Muscle of leg (tissue), 3 donors: ENCODE measurements at regions not wholly inside any gene's neighbourhood (a gene's known extent, or its start where the extent isn't known, plus 50 kb on each side); places are given as distances from the start of the nearest gene placed in this dataset.
A peak's percentile ranks its signal among the peaks of the same experiment; 100 is the strongest.
"Not testable (repeated sequence)": the region's sequence is repeated elsewhere in the genome, so short reads cannot be mapped to it uniquely, and the experiment has no call there.

Experiments used
- DNase-seq: peaks from one replicate; pipeline ENCODE4 v3.0.0; 2013
- H3K27ac ChIP-seq: one replicate; pipeline ENCODE4 v1.5.1; 2013; ENCODE audit warnings: mild to moderate bottlenecking, low read length, control low read depth
- H3K27me3 ChIP-seq: one replicate; pipeline ENCODE4 v1.6.1; 2013; ENCODE audit warnings: low read length; ENCODE audit not compliant: control insufficient read depth, insufficient read depth
- H3K36me3 ChIP-seq: one replicate; pipeline ENCODE4 v1.6.1; 2013; ENCODE audit warnings: low read length; ENCODE audit not compliant: control insufficient read depth, insufficient read depth
- H3K4me1 ChIP-seq: one replicate; pipeline ENCODE4 v1.6.1; 2013; ENCODE audit warnings: low read length; ENCODE audit not compliant: control insufficient read depth, insufficient read depth
- H3K4me3 ChIP-seq: one replicate; pipeline ENCODE4 v1.5.1; 2013; ENCODE audit warnings: low read length, control low read depth
- H3K9me3 ChIP-seq: replicated peaks from 2 replicates; pipeline ENCODE4 v1.6.1; 2013; ENCODE audit warnings: low read depth, low read length; ENCODE audit not compliant: control insufficient read depth
- WGBS: methylation state at CpG from one replicate; pipeline ENCODE4 v1.1.5; 2013; ENCODE audit warnings: missing lambda C conversion rate; ENCODE audit not compliant: insufficient coverage; 5-methylcytosine and 5-hydroxymethylcytosine counted together

DNA sequence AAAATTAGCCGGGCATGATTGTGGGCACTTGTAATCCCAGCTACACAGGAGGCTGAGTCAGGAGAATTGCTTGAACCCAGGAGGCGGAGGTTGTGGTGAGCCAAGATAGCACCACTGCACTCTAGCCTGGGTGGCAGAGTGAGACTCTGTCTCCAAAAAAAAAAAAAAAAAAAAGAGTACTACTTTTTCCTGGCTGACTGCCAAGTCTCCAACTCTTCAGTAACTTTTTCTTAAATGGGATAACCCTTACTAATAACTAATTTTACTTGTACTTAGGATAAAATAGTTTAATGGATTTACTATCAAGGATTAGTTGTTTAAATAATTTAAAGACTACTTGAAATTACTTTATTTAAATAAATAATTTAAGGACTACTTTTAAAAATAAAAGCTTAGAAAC, 158.8 kb upstream of the CAND1 start:
- H3K9me3 ChIP-seq, H3K4me1 ChIP-seq, H3K36me3 ChIP-seq, H3K27me3 ChIP-seq, H3K4me3 ChIP-seq, H3K27ac ChIP-seq: not testable (repeated sequence)
- no CpG with 5 or more reads among the region's 2 CpGs for WGBS
- DNase-seq, result peak; percentile 1

GRCh38 chr12:67111182-67111581, 158.0 kb upstream of the CAND1 start:
- no peak overlapping the region for H3K27ac ChIP-seq
- no peak for DNase-seq
- H3K9me3 ChIP-seq, result no peaks in the 10 kb centered on the region
- H3K36me3 ChIP-seq, result no peaks in the 10 kb centered on the region
- H3K4me1 ChIP-seq, result no peaks in the 10 kb centered on the region
- no peaks in the 10 kb centered on the region for H3K27me3 ChIP-seq
- no peak overlapping the region for H3K4me3 ChIP-seq
- 54% methylated on average over 4 of the region's 4 CpGs for WGBS

GRCh38 chr12:67112586-67112985, 156.6 kb upstream of the CAND1 start:
- Histone ChIP-seq H3K36me3 (no peaks in the 10 kb centered on the region), H3K27me3 (no peaks in the 10 kb centered on the region), H3K27ac (no peak overlapping the region), H3K4me3 (no peak overlapping the region), H3K9me3 (no peaks in the 10 kb centered on the region), H3K4me1 (no peaks in the 10 kb centered on the region)
- no CpG with 5 or more reads among the region's 5 CpGs for WGBS
- DNase-seq, result no peak

DNA sequence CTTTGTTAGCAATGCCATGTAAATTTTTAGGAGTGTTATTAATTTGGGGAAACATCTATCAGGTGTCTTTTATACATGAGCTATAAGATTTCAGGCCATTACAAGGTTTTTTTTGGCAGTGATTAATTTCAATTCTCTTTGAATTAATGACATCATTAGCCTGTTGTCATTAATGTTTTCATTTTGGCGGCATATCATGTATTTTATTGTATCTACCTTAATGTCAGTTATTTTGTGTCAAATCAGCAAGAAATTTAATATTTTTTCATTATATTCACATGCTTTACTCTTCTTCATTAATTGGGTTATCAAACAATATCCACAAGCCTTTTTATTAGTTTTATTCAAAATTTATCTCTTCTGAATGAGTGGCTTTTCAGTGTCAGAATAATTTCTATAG, 153.0 kb upstream of the CAND1 start:
- H3K4me3 ChIP-seq, result no peak overlapping the region
- no peak for DNase-seq
- H3K27ac ChIP-seq, result no peak overlapping the region
- no peaks in the 10 kb centered on the region for H3K9me3 ChIP-seq
- no peaks in the 10 kb centered on the region for H3K27me3 ChIP-seq
- WGBS, result no CpG with 5 or more reads among the region's 1 CpG
- H3K4me1 ChIP-seq, result no peaks in the 10 kb centered on the region
- no peaks in the 10 kb centered on the region for H3K36me3 ChIP-seq

DNA sequence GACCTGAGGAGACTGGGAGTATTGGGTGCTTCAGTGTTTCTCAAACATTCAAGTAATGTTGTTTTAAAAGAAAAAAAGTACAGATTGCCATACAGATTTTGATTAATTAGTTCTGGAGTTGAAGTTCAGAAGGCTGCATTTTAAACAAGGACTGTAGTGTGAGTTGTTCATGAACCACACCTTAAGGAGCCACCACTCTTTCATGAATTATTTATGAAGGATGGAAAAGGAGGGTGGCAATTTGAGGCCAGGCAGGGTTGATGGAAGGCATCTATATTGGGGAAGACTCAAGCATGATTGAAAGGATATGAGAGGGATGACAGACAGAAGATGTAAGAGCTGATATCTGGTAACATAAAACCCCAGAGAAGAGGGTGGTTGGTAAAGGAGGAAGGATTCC, 146.6 kb upstream of the CAND1 start:
- H3K36me3 ChIP-seq, result no peaks in the 10 kb centered on the region
- H3K27me3 ChIP-seq, result no peaks in the 10 kb centered on the region

GRCh38 chr12:67137256-67137655, 131.9 kb upstream of the CAND1 start:
- Histone ChIP-seq H3K4me3 (no peak overlapping the region), H3K27me3 (no peaks in the 10 kb centered on the region), H3K36me3 (no peaks in the 10 kb centered on the region), H3K4me1 (no peaks in the 10 kb centered on the region), H3K27ac (no peak overlapping the region), H3K9me3 (no peaks in the 10 kb centered on the region)
- WGBS, result 100% methylated on average over 1 of the region's 1 CpG
- DNase-seq, result no peak

More for the DNA sequence above, 146.6 kb upstream of the CAND1 start:
- no peak for DNase-seq
- Histone ChIP-seq H3K27ac (no peak overlapping the region), H3K9me3 (no peaks in the 10 kb centered on the region), H3K4me1 (no peaks in the 10 kb centered on the region), H3K4me3 (no peak overlapping the region)

DNA sequence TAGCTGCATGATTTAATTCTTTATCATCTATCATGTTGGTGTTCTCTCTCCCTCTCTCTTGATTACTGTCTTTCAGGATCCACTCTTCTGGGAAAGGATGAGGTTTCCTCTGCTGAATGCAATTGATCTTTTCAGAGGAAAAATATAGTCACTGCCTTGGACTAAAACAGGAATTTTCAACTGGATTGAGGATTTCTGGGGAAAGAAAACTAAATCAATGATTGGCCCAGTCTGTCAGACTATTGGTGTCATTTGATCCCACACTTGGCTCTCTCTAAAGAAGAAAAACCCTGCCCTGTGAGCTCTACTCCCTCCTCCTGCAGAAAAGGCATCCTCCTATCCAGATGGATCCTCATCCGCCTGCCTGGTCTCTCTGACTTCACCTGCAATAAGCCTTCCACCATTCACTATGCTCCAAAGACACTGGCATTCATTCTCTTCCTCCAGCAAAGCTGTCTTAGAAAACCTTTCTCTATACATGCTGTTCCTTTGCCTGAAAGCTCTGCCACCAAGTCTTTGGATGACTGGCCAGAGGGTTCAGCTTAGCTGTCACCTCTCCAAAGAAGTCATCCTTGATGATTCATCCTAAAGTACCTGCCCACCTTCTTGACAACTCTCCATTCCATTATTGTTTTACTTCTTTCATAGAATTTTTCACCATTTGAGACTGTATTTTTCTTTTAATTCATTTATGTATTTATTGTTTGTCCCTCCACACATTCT, 127.7 kb upstream of the CAND1 start:
- Histone ChIP-seq H3K9me3 (no peaks in the 10 kb centered on the region), H3K27ac (no peak overlapping the region), H3K4me1 (no peaks in the 10 kb centered on the region), H3K4me3 (no peak overlapping the region), H3K27me3 (no peaks in the 10 kb centered on the region), H3K36me3 (no peaks in the 10 kb centered on the region)
- WGBS, result 24% methylated on average over 1 of the region's 1 CpG
- DNase-seq, result peak; percentile 74

DNA sequence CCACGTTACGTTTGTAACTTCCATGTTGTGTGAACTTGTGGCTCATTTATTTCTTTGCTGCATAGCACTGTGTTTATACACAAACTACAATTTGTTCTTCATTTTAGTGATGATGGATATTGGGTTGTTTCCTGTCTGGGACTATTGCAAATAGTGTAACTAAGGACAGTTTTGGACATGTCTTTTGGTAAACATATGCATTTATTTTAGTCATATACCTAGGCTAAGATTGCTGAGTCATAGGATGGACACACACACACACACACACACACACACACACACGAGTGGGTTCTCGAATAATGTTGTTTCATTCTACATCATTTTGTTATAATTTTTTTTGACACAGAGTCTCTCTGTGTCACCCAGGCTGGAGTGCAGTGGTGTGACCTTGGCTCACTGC, 123.5 kb upstream of the CAND1 start:
- H3K9me3 ChIP-seq, result no peaks in the 10 kb centered on the region

GRCh38 chr12:67147030-67147429, 122.1 kb upstream of the CAND1 start:
- H3K27me3 ChIP-seq, result no peaks in the 10 kb centered on the region
- H3K36me3 ChIP-seq, result no peaks in the 10 kb centered on the region
- H3K9me3 ChIP-seq, result no peaks in the 10 kb centered on the region
- H3K4me3 ChIP-seq, result no peak overlapping the region
- no peak for DNase-seq
- no peak overlapping the region for H3K27ac ChIP-seq
- no peaks in the 10 kb centered on the region for H3K4me1 ChIP-seq
- no CpG with 5 or more reads among the region's 1 CpG for WGBS

More for the DNA sequence above, 123.5 kb upstream of the CAND1 start:
- H3K4me1 ChIP-seq, result no peaks in the 10 kb centered on the region
- no CpG with 5 or more reads among the region's 4 CpGs for WGBS
- no peak overlapping the region for H3K4me3 ChIP-seq
- no peaks in the 10 kb centered on the region for H3K36me3 ChIP-seq
- no peak overlapping the region for H3K27ac ChIP-seq
- DNase-seq, result no peak
- H3K27me3 ChIP-seq, result no peaks in the 10 kb centered on the region

- Histone ChIP-seq H3K4me1 (no peaks in the 10 kb centered on the region), H3K4me3 (no peak overlapping the region), H3K27ac (no peak overlapping the region), H3K27me3 (no peaks in the 10 kb centered on the region), H3K36me3 (no peaks in the 10 kb centered on the region), H3K9me3 (no peaks in the 10 kb centered on the region)
- no peak for DNase-seq
Observed at GRCh38 chr12:67147447-67147846, 121.7 kb upstream of the CAND1 start.

- Histone ChIP-seq H3K36me3 (no peaks in the 10 kb centered on the region), H3K27me3 (no peaks in the 10 kb centered on the region), H3K4me3 (no peak overlapping the region), H3K9me3 (no peaks in the 10 kb centered on the region), H3K4me1 (no peaks in the 10 kb centered on the region), H3K27ac (no peak overlapping the region)
- no CpG with 5 or more reads among the region's 1 CpG for WGBS
- no peak for DNase-seq
Observed at GRCh38 chr12:67148265-67148664, 120.9 kb upstream of the CAND1 start.
